BE2C (cell line): ENCODE measurements at regions not wholly inside any gene's neighbourhood (a gene's known extent, or its start where the extent isn't known, plus 50 kb on each side); places are given as distances from the start of the nearest gene placed in this dataset.
"Not testable (repeated sequence)": the region's sequence is repeated elsewhere in the genome, so short reads cannot be mapped to it uniquely, and the experiment has no call there.

Source experiments
- DNase-seq: peaks from one replicate; pipeline ENCODE4 v3.0.0-alpha.2; 2020
- H3K27me3 ChIP-seq: fragments of 250-450 bp; sonication (Bioruptor Pico); 2 replicates; pipeline ENCODE4 v1.5.1; 2020; ENCODE audit warnings: mild to moderate bottlenecking
- H3K36me3 ChIP-seq: fragments of 250-450 bp; sonication (Bioruptor Pico); 2 replicates; pipeline ENCODE4 v1.5.1; 2020; ENCODE audit warnings: mild to moderate bottlenecking
- H3K4me1 ChIP-seq: fragments of 250-450 bp; sonication (Bioruptor Pico); 2 replicates; pipeline ENCODE4 v1.5.1; 2020
- H3K4me3 ChIP-seq: 2 replicates; pipeline ENCODE4 v1.5.1; 2011; ENCODE audit warnings: low read depth, low read length
- H3K9me3 ChIP-seq: fragments of 250-450 bp; sonication (Bioruptor Pico); 2 replicates; pipeline ENCODE4 v1.5.1; 2020
- CTCF ChIP-seq: IDR thresholded peaks from 2 replicates; pipeline ENCODE4 v1.5.1; 2012; ENCODE audit warnings: mild to moderate bottlenecking, low read depth, low read length

GRCh38 chr2:45102579-45103117 is 93.4 kb upstream of the SIX2 start:
- Histone ChIP-seq H3K36me3 (no peaks in the 10 kb centered on the region), H3K4me1 (no peaks in the 10 kb centered on the region), H3K27me3 (no peaks in the 10 kb centered on the region), H3K4me3 (no peak overlapping the region), H3K9me3 (no peaks in the 10 kb centered on the region)
- DNase-seq: no peak
- no peak for TF ChIP-seq CTCF

GRCh38 chr2:45102141-45102540 is 92.9 kb upstream of the SIX2 start:
- H3K4me3 ChIP-seq: no peak overlapping the region
- no peak for TF ChIP-seq CTCF
- no peak for DNase-seq

GRCh38 chr2:45096996-45097395 is 87.7 kb upstream of the SIX2 start:
- H3K9me3 ChIP-seq: no peaks in the 10 kb centered on the region
- no peaks in the 10 kb centered on the region; the same call in 1 of the 2 replicates for H3K27me3 ChIP-seq

More at GRCh38 chr2:45102141-45102540, 92.9 kb upstream of the SIX2 start:
- no peaks in the 10 kb centered on the region; the same call in 1 of the 2 replicates for H3K27me3 ChIP-seq
- no peaks in the 10 kb centered on the region for H3K9me3 ChIP-seq
- H3K36me3 ChIP-seq: no peaks in the 10 kb centered on the region
- no peaks in the 10 kb centered on the region for H3K4me1 ChIP-seq

GRCh38 chr2:45096038-45096437 is 86.8 kb upstream of the SIX2 start:
- DNase-seq, H3K27me3 ChIP-seq: not testable (repeated sequence)

More at GRCh38 chr2:45096996-45097395, 87.7 kb upstream of the SIX2 start:
- DNase-seq: no peak
- Histone ChIP-seq H3K36me3 (no peaks in the 10 kb centered on the region), H3K4me3 (no peak overlapping the region), H3K4me1 (no peaks in the 10 kb centered on the region)
- no peak for TF ChIP-seq CTCF

GRCh38 chr2:45093663-45094062 is 84.4 kb upstream of the SIX2 start:
- DNase-seq: no peak

More at GRCh38 chr2:45096038-45096437, 86.8 kb upstream of the SIX2 start:
- H3K9me3 ChIP-seq, H3K36me3 ChIP-seq, H3K4me3 ChIP-seq, H3K4me1 ChIP-seq: not testable (repeated sequence)

GRCh38 chr2:45093181-45093580 is 83.9 kb upstream of the SIX2 start:
- no peaks in the 10 kb centered on the region for H3K4me1 ChIP-seq
- no peaks in the 10 kb centered on the region for H3K36me3 ChIP-seq
- H3K27me3 ChIP-seq: no peaks in the 10 kb centered on the region; the same call in 1 of the 2 replicates
- H3K9me3 ChIP-seq: no peaks in the 10 kb centered on the region
- no peak for TF ChIP-seq CTCF
- DNase-seq: no peak
- H3K4me3 ChIP-seq: no peak overlapping the region

More at GRCh38 chr2:45093663-45094062, 84.4 kb upstream of the SIX2 start:
- Histone ChIP-seq H3K4me3 (no peak overlapping the region), H3K36me3 (no peaks in the 10 kb centered on the region), H3K9me3 (no peaks in the 10 kb centered on the region), H3K4me1 (no peaks in the 10 kb centered on the region), H3K27me3 (no peaks in the 10 kb centered on the region; the same call in 1 of the 2 replicates)
- TF ChIP-seq CTCF: no peak
